ENCODE measurements at regions not wholly inside any gene's neighbourhood (a gene's known extent, or its start where the extent isn't known, plus 50 kb on each side); places are given as distances from the start of the nearest gene placed in this dataset.
"Not testable (repeated sequence)": the region's sequence is repeated elsewhere in the genome, so short reads cannot be mapped to it uniquely, and the experiment has no call there.

- intact Hi-C loops (cut with micrococcal nuclease) = no loop called here
- Histone ChIP-seq H2AFZ (ENCODE audit: low read length) (no peak overlapping the region), H4K20me1 (ENCODE audit: low read length) (no peaks in the 10 kb centered on the region), H3K4me1 (ENCODE audit: insufficient read depth, low read length) (no peaks in the 10 kb centered on the region), H3K4me3 (ENCODE audit: low read length) (no peak overlapping the region), H3K9me2 (replicated peaks; ENCODE audit: low read length) (no peaks in the 10 kb centered on the region), H3K27me3 (ENCODE audit: low read length) (peaks cover 6% of the 10 kb centered on the region; the same call in 1 of the 2 replicates), H3K79me2 (ENCODE audit: low read length) (no peaks in the 10 kb centered on the region), H3F3A (ENCODE audit: low read length, unreplicated experiment) (no peaks in the 10 kb centered on the region), H3K36me3 (ENCODE audit: low read depth, low read length) (no peaks in the 10 kb centered on the region), H3K4me2 (ENCODE audit: low read length) (no peak overlapping the region), H3K9ac (ENCODE audit: low read length) (no peak overlapping the region), H3K27ac (ENCODE audit: low read length) (no peak overlapping the region), H3K9me3 (ENCODE audit: low read length) (no peaks in the 10 kb centered on the region)
- no TSS peak for BruUV-seq (replicated peaks)
- DNase-seq (no peak), ATAC-seq (no peak)
- ChIA-PET POLR2A (ENCODE audit: unreplicated experiment) (no interaction called here), CTCF (no interaction called here)
- no peak for TF ChIP-seq EZH2 (IDR thresholded peaks at IDR 0.05; ENCODE audit: low read length, unreplicated experiment)
- TF ChIP-seq EZH2phosphoT487 (IDR thresholded peaks at IDR 0.05; ENCODE audit: borderline replicate concordance, low read length) = no peak
- TF ChIP-seq CTCF (conservative IDR thresholded peaks at IDR 0.05; ENCODE audit: low read depth, low read length) = no peak
Measured at GRCh38 chr9:1882711-1883403, 132.3 kb upstream of the SMARCA2 start.

DNA sequence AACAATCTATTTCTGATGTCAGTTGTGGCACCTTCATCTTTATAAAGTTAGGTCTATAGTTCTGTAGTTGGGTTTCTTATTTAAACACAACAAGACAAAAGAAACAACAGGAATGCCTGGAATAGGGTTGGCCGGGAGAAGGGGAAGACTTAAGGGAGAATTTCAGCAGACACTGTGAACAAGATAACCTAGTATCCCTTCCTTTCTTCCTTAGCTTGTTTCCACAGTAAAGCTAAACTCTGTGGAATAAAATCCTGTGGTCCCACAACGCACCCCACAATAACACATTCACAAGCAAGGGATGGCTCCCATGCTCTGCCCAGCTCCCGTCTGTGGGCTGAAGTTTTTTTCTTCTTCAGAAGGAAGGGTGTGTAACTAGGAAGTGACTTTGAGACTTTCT is 124.9 kb upstream of the SMARCA2 start:
- Histone ChIP-seq H3K36me3 (ENCODE audit: low read depth, low read length) (no peaks in the 10 kb centered on the region), H3F3A (ENCODE audit: low read length, unreplicated experiment) (no peaks in the 10 kb centered on the region), H3K79me2 (ENCODE audit: low read length) (no peaks in the 10 kb centered on the region), H2AFZ (ENCODE audit: low read length) (no peak overlapping the region), H3K9me2 (replicated peaks; ENCODE audit: low read length) (no peaks in the 10 kb centered on the region), H3K4me2 (ENCODE audit: low read length) (no peak overlapping the region), H4K20me1 (ENCODE audit: low read length) (no peaks in the 10 kb centered on the region), H3K27ac (ENCODE audit: low read length) (no peak overlapping the region), H3K9me3 (ENCODE audit: low read length) (no peaks in the 10 kb centered on the region), H3K4me3 (ENCODE audit: low read length) (no peak overlapping the region), H3K9ac (ENCODE audit: low read length) (no peak overlapping the region), H3K27me3 (ENCODE audit: low read length) (no peaks in the 10 kb centered on the region), H3K4me1 (ENCODE audit: insufficient read depth, low read length) (no peaks in the 10 kb centered on the region)
- CTCF ChIA-PET = no interaction called here
- ATAC-seq (no peak), DNase-seq (no peak)
- intact Hi-C loops (cut with micrococcal nuclease) = no loop called here
- TF ChIP-seq EZH2phosphoT487 (IDR thresholded peaks at IDR 0.05; ENCODE audit: borderline replicate concordance, low read length) (no peak), EZH2 (IDR thresholded peaks at IDR 0.05; ENCODE audit: low read length, unreplicated experiment) (no peak), CTCF (conservative IDR thresholded peaks at IDR 0.05; ENCODE audit: low read depth, low read length) (no peak)
- POLR2A ChIA-PET (ENCODE audit: unreplicated experiment) = no interaction called here
- BruUV-seq (replicated peaks) = no TSS peak

GRCh38 chr9:1890816-1891215 is 124.3 kb upstream of the SMARCA2 start:
- H3K4me1 ChIP-seq (ENCODE audit: insufficient read depth, low read length) = no peaks in the 10 kb centered on the region
- no peak overlapping the region for H3K27ac ChIP-seq (ENCODE audit: low read length)
- H2AFZ ChIP-seq (ENCODE audit: low read length) = no peak overlapping the region
- TF ChIP-seq EZH2 (IDR thresholded peaks at IDR 0.05; ENCODE audit: low read length, unreplicated experiment) (no peak), CTCF (conservative IDR thresholded peaks at IDR 0.05; ENCODE audit: low read depth, low read length) (no peak), EZH2phosphoT487 (IDR thresholded peaks at IDR 0.05; ENCODE audit: borderline replicate concordance, low read length) (no peak)
- H4K20me1 ChIP-seq (ENCODE audit: low read length) = no peaks in the 10 kb centered on the region
- no peaks in the 10 kb centered on the region for H3K36me3 ChIP-seq (ENCODE audit: low read depth, low read length)
- ChIA-PET CTCF (no interaction called here), POLR2A (ENCODE audit: unreplicated experiment) (no interaction called here)
- BruUV-seq (replicated peaks) = no TSS peak
- no peaks in the 10 kb centered on the region for H3K79me2 ChIP-seq (ENCODE audit: low read length)
- DNase-seq (no peak), ATAC-seq (no peak)
- no peak overlapping the region for H3K4me3 ChIP-seq (ENCODE audit: low read length)
- no peak overlapping the region for H3K9ac ChIP-seq (ENCODE audit: low read length)
- H3F3A ChIP-seq (ENCODE audit: low read length, unreplicated experiment) = no peaks in the 10 kb centered on the region
- H3K27me3 ChIP-seq (ENCODE audit: low read length) = no peaks in the 10 kb centered on the region
- no peak overlapping the region for H3K4me2 ChIP-seq (ENCODE audit: low read length)
- intact Hi-C loops (cut with micrococcal nuclease) = no loop called here
- no peaks in the 10 kb centered on the region for H3K9me3 ChIP-seq (ENCODE audit: low read length)
- H3K9me2 ChIP-seq (replicated peaks; ENCODE audit: low read length) = no peaks in the 10 kb centered on the region

DNA sequence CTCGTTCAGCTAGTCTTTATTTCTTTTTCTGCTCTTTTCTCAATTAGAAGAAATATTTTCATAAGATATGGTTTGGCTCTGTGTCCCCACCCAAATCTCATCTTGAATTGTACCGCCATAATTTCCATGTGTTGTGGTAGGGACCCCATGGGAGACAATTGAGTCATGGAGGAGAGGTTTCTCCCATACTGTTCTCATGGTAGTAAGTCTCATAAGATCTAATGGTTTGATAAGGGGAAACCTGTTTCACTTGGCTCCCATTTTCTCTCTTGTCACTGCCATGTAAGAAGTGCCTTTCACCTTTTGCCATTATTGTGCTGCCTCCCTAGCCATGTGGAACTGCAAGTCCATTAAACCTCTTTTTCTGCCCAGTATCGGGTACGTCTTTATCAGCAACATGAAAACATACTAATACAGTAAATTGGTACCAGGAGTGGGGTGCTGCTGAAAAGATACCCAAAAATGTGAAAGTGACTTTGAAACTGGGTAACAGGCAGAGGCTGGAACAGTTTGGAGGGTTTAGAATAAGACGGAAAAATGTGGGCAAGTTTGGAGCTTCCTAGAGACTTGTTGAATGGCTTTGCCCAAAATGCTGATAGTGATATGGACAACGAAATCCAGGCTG is 112.0 kb upstream of the SMARCA2 start:
- POLR2A ChIA-PET (ENCODE audit: unreplicated experiment); H3K4me3 ChIP-seq (ENCODE audit: low read length); H3K4me1 ChIP-seq (ENCODE audit: insufficient read depth, low read length); H3K36me3 ChIP-seq (ENCODE audit: low read depth, low read length); H2AFZ ChIP-seq (ENCODE audit: low read length); H3F3A ChIP-seq (ENCODE audit: low read length, unreplicated experiment); H3K9me3 ChIP-seq (ENCODE audit: low read length); H3K27me3 ChIP-seq (ENCODE audit: low read length); H3K27ac ChIP-seq (ENCODE audit: low read length); CTCF ChIA-PET; H3K9me2 ChIP-seq (replicated peaks; ENCODE audit: low read length); DNase-seq; H4K20me1 ChIP-seq (ENCODE audit: low read length); H3K9ac ChIP-seq (ENCODE audit: low read length); ATAC-seq; H3K79me2 ChIP-seq (ENCODE audit: low read length); BruUV-seq (replicated peaks); H3K4me2 ChIP-seq (ENCODE audit: low read length); intact Hi-C loops (cut with micrococcal nuclease): not testable (repeated sequence)
